ENCODE measurements at regions not wholly inside any gene's neighbourhood (a gene's known extent, or its start where the extent isn't known, plus 50 kb on each side); places are given as distances from the start of the nearest gene placed in this dataset.

DNA sequence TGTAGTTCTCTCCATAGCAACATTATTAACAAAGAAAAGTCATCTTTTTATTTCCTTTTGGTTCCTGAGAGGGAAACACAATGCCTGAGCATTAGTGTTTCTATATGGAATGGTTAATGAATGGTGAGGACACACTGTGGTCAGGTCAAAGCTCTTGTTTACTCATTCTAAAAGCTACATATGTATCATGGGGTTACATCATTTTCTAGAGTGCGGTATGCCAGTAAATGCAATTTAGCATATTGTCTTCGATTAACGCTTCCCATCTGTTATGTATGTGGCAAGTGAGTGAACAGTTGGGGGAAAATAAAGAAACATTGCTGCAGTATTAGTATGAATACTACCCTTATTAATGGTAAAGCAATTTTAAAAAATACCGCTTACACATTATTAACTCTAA, 1152.2 kb upstream of the SPRY2 start:
- Histone ChIP-seq H3K9ac (ENCODE audit: low read depth, low read length) (no peak overlapping the region), H4K8ac (ENCODE audit: low read depth in 2 of 2, low read length in 2 of 2) (no peak overlapping the region), H3K56ac (ENCODE audit: extremely low read depth, insufficient read depth, low read length) (no peak overlapping the region), H3K18ac (ENCODE audit: low read depth, low read length) (no peak overlapping the region), H3K14ac (replicated peaks; ENCODE audit: low read depth, low read length) (no peak overlapping the region), H4K91ac (ENCODE audit: insufficient read depth, low read depth, low read length) (no peak overlapping the region), H3K23ac (ENCODE audit: low read depth, low read length) (no peak overlapping the region), H3K9me3 (ENCODE audit: control insufficient read depth, insufficient read depth, low read length) (no peaks in the 10 kb centered on the region; the same call in 1 of the 2 replicates), H2AFZ (replicated peaks; ENCODE audit: low read length, poor library complexity) (no peak overlapping the region), H3K27ac (ENCODE audit: insufficient read depth, low read length) (no peak overlapping the region), H3K4me1 (ENCODE audit: control insufficient read depth, insufficient read depth, low read length) (no peaks in the 10 kb centered on the region), H2BK5ac (ENCODE audit: low read depth, low read length, poor library complexity, severe bottlenecking) (no peak overlapping the region), H3K36me3 (ENCODE audit: control insufficient read depth, insufficient read depth, low read length) (no peaks in the 10 kb centered on the region), H3K4me3 (ENCODE audit: insufficient read depth, low read depth, low read length) (no peak overlapping the region), H2BK15ac (ENCODE audit: low read depth, low read length) (no peak overlapping the region), H3K27me3 (ENCODE audit: control insufficient read depth, insufficient read depth, low read length) (no peaks in the 10 kb centered on the region), H2BK20ac (ENCODE audit: low read depth, low read length) (no peak overlapping the region), H4K20me1 (ENCODE audit: insufficient read depth, low read length) (no peaks in the 10 kb centered on the region), H2AK9ac (replicated peaks; ENCODE audit: low read depth, low read length, poor library complexity) (no peak overlapping the region), H3K4me2 (ENCODE audit: low read depth, low read length) (no peak overlapping the region), H3K79me1 (ENCODE audit: low read depth in 1 of 2, low read length in 2 of 2) (no peaks in the 10 kb centered on the region), H2BK120ac (ENCODE audit: low read depth, low read length) (no peak overlapping the region), H2AK5ac (ENCODE audit: low read depth, low read length) (no peak overlapping the region), H3K4ac (ENCODE audit: low read depth, low read length) (no peak overlapping the region), H4K5ac (ENCODE audit: low read depth, low read length) (no peak overlapping the region), H3K9me1 (ENCODE audit: insufficient read depth, low read length) (no peaks in the 10 kb centered on the region)
- TF ChIP-seq, protein P1, sequence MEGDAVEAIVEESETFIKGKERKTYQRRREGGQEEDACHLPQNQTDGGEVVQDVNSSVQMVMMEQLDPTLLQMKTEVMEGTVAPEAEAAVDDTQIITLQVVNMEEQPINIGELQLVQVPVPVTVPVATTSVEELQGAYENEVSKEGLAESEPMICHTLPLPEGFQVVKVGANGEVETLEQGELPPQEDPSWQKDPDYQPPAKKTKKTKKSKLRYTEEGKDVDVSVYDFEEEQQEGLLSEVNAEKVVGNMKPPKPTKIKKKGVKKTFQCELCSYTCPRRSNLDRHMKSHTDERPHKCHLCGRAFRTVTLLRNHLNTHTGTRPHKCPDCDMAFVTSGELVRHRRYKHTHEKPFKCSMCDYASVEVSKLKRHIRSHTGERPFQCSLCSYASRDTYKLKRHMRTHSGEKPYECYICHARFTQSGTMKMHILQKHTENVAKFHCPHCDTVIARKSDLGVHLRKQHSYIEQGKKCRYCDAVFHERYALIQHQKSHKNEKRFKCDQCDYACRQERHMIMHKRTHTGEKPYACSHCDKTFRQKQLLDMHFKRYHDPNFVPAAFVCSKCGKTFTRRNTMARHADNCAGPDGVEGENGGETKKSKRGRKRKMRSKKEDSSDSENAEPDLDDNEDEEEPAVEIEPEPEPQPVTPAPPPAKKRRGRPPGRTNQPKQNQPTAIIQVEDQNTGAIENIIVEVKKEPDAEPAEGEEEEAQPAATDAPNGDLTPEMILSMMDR (conservative IDR thresholded peaks at IDR 0.05; ENCODE audit: low read depth, low read length) = no peak
- TF ChIP-seq RCOR1 (IDR thresholded peaks at IDR 0.05; ENCODE audit: insufficient replicate concordance, low read length) = no peak
- TF ChIP-seq, protein P2, sequence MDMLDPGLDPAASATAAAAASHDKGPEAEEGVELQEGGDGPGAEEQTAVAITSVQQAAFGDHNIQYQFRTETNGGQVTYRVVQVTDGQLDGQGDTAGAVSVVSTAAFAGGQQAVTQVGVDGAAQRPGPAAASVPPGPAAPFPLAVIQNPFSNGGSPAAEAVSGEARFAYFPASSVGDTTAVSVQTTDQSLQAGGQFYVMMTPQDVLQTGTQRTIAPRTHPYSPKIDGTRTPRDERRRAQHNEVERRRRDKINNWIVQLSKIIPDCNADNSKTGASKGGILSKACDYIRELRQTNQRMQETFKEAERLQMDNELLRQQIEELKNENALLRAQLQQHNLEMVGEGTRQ (IDR thresholded peaks at IDR 0.05; ENCODE audit: low read depth, low read length) = no peak
- TF ChIP-seq, protein P3, sequence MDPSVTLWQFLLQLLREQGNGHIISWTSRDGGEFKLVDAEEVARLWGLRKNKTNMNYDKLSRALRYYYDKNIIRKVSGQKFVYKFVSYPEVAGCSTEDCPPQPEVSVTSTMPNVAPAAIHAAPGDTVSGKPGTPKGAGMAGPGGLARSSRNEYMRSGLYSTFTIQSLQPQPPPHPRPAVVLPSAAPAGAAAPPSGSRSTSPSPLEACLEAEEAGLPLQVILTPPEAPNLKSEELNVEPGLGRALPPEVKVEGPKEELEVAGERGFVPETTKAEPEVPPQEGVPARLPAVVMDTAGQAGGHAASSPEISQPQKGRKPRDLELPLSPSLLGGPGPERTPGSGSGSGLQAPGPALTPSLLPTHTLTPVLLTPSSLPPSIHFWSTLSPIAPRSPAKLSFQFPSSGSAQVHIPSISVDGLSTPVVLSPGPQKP (IDR thresholded peaks at IDR 0.05; ENCODE audit: borderline replicate concordance, low read depth, low read length) = no peak
- TF ChIP-seq NFE2L2 (IDR thresholded peaks at IDR 0.05; ENCODE audit: low read depth, low read length) = no peak
- no peak for TF ChIP-seq SMC3 (IDR thresholded peaks at IDR 0.05; ENCODE audit: low read depth, low read length)
- no peak for TF ChIP-seq BHLHE40 (IDR thresholded peaks at IDR 0.05; ENCODE audit: low read depth, low read length)
- no peak for TF ChIP-seq CHD1 (IDR thresholded peaks at IDR 0.05; ENCODE audit: low read depth, low read length)
- no peak for TF ChIP-seq RAD21 (IDR thresholded peaks at IDR 0.05; ENCODE audit: low read length)
- no peak for TF ChIP-seq RFX5 (IDR thresholded peaks at IDR 0.05; ENCODE audit: low read depth, low read length)
- no peak for TF ChIP-seq POLR2A (IDR thresholded peaks at IDR 0.05; ENCODE audit: low read depth, low read length)
- TF ChIP-seq MAFK (IDR thresholded peaks at IDR 0.05; ENCODE audit: low read depth, low read length) = no peak
- no peak for TF ChIP-seq MAZ (IDR thresholded peaks at IDR 0.05; ENCODE audit: borderline replicate concordance, low read depth, low read length)
- TF ChIP-seq MXI1 (IDR thresholded peaks at IDR 0.05; ENCODE audit: borderline replicate concordance, low read depth, low read length) = no peak
- TF ChIP-seq FOS (IDR thresholded peaks at IDR 0.05; ENCODE audit: low read depth, low read length) = no peak
- no peak for TF ChIP-seq CEBPB (IDR thresholded peaks at IDR 0.05; ENCODE audit: low read depth, low read length)
- no peak for DNase-seq
- no TSS peak for BruUV-seq (replicated peaks)
- dilution Hi-C loops (cut with HindIII; ENCODE audit: low sequenced_read_pairs, unreplicated experiment) = no loop called here
- intact Hi-C loops (cut with micrococcal nuclease) = no loop called here
- CTCF ChIA-PET = no interaction called here
- no peak for ATAC-seq (ENCODE audit: low read depth)
- in situ Hi-C loops (cut with MboI; ENCODE audit: low sequenced_read_pairs) = no loop called here
- WGBS, 2 experiments (ENCODE audit: extremely low coverage in 2 of 2, insufficient read length in 1 of 2) = no CpG with 5 or more reads among the region's 4 CpGs
- POLR2A ChIA-PET (ENCODE audit: unreplicated experiment) = no interaction called here

Data from IMR-90 (cell line).